Natural killer cell (primary cell): ENCODE measurements at regions not wholly inside any gene's neighbourhood (a gene's known extent, or its start where the extent isn't known, plus 50 kb on each side); places are given as distances from the start of the nearest gene placed in this dataset.

Source experiments
- ATAC-seq, 3 donors: fragments of 150-1000 bp in 2 of 3; fragments of 200-7000 bp in 1 of 3; cut with Tn5 transposase; 1 replicate in 1 of 3; 2 replicates in 2 of 3; pipeline ENCODE4 v1.10.0; 2021; ENCODE audit warnings: mild to moderate bottlenecking in 2 of 3, moderate library complexity in 2 of 3
- DNase-seq, 2 donors: peaks; one replicate each; pipeline versions ENCODE4 v3.0.0 to v3.0.0-alpha.2; 2013 to 2021; ENCODE audit warnings: mixed read lengths in 1 of 2
- H3K27ac ChIP-seq: one replicate; pipeline ENCODE4 v1.5.1; 2013; ENCODE audit warnings: mild to moderate bottlenecking, low read length
- H3K27me3 ChIP-seq: one replicate; pipeline ENCODE4 v1.6.1; 2013; ENCODE audit warnings: low read length; ENCODE audit not compliant: control insufficient read depth, insufficient read depth
- H3K36me3 ChIP-seq: one replicate; pipeline ENCODE4 v1.6.1; 2013; ENCODE audit warnings: low read length; ENCODE audit not compliant: control insufficient read depth, insufficient read depth
- H3K4me1 ChIP-seq: one replicate; pipeline ENCODE4 v1.6.1; 2013; ENCODE audit warnings: low read length; ENCODE audit not compliant: control insufficient read depth, insufficient read depth
- H3K4me3 ChIP-seq: one replicate; pipeline ENCODE4 v1.5.1; 2013; ENCODE audit warnings: low read length
- H3K9me3 ChIP-seq: one replicate; pipeline ENCODE4 v1.6.1; 2013; ENCODE audit warnings: low read length; ENCODE audit not compliant: control insufficient read depth, insufficient read depth
- H3K27ac Mint-ChIP-seq, 2 donors: one replicate each; pipeline ENCODE4 v1.8.0; 2022; ENCODE audit warnings: mild to moderate bottlenecking in 2 of 2, mixed read lengths in 2 of 2, moderate library complexity in 1 of 2
- H3K27me3 Mint-ChIP-seq, 2 donors: one replicate each; pipeline ENCODE4 v1.8.0; 2022; ENCODE audit warnings: low read depth in 2 of 2, mixed read lengths in 2 of 2
- H3K36me3 Mint-ChIP-seq: one replicate; pipeline ENCODE4 v1.8.0; 2022; ENCODE audit warnings: mixed read lengths
- H3K4me1 Mint-ChIP-seq, 2 donors: one replicate each; pipeline ENCODE4 v1.8.0; 2022; ENCODE audit warnings: mixed read lengths in 2 of 2
- H3K4me3 Mint-ChIP-seq: one replicate; pipeline ENCODE4 v1.8.0; 2022; ENCODE audit warnings: mild to moderate bottlenecking, moderate library complexity, mixed read lengths
- H3K9me3 Mint-ChIP-seq, 2 donors: one replicate each; pipeline ENCODE4 v1.8.0; 2022; ENCODE audit warnings: mixed read lengths in 2 of 2
- CTCF ChIP-seq: fragments of 200-600 bp; IDR thresholded peaks from one replicate; pipeline ENCODE4 v1.8.0; 2022; ENCODE audit warnings: antibody characterized with exemption
- WGBS: methylation state at CpG from one replicate; pipeline ENCODE4 v1.1.7; 2013; ENCODE audit warnings: missing lambda C conversion rate; ENCODE audit not compliant: insufficient coverage; 5-methylcytosine and 5-hydroxymethylcytosine counted together
- intact Hi-C: fragments of 100-400 bp; cut with micrococcal nuclease; formaldehyde crosslinking; loops from one replicate; pipeline ENCODE4 v1.14.2; 2022

GRCh38 chr7:26441611-26442277 is 150.1 kb downstream of the SNX10 start:
- no peaks in the 10 kb centered on the region for H3K9me3 ChIP-seq
- H3K27ac ChIP-seq: no peak overlapping the region
- no peak for DNase-seq
- H3K4me1 Mint-ChIP-seq: no peaks in the 10 kb centered on the region
- no peaks in the 10 kb centered on the region for H3K36me3 Mint-ChIP-seq
- H3K4me3 Mint-ChIP-seq: no peak overlapping the region
- no peak overlapping the region for H3K4me3 ChIP-seq
- H3K27me3 Mint-ChIP-seq: peaks cover 10 to 11% of the 10 kb centered on the region in 2 donors
- no peaks in the 10 kb centered on the region for H3K9me3 Mint-ChIP-seq
- no peak for ATAC-seq
- intact Hi-C loops: no loop called here
- no peak for TF ChIP-seq CTCF
- no peak overlapping the region for H3K27ac Mint-ChIP-seq
- 95% methylated on average over 7 of the region's 7 CpGs for WGBS
- H3K27me3 ChIP-seq: no peaks in the 10 kb centered on the region
- H3K4me1 ChIP-seq: no peaks in the 10 kb centered on the region
- H3K36me3 ChIP-seq: no peaks in the 10 kb centered on the region

- H3K4me3 Mint-ChIP-seq: no peak overlapping the region
- DNase-seq: no peak
- no peaks in the 10 kb centered on the region for H3K36me3 ChIP-seq
- H3K4me3 ChIP-seq: no peak overlapping the region
- H3K9me3 ChIP-seq: no peaks in the 10 kb centered on the region
- TF ChIP-seq CTCF: no peak
- H3K4me1 Mint-ChIP-seq: no peaks in the 10 kb centered on the region
- H3K27ac ChIP-seq: no peak overlapping the region
- intact Hi-C loops: no loop called here
- no peak overlapping the region for H3K27ac Mint-ChIP-seq
- WGBS: 95% methylated on average over 4 of the region's 4 CpGs
- no peaks in the 10 kb centered on the region for H3K9me3 Mint-ChIP-seq
- no peaks in the 10 kb centered on the region for H3K4me1 ChIP-seq
- H3K27me3 ChIP-seq: no peaks in the 10 kb centered on the region
- peaks cover 4 to 16% of the 10 kb centered on the region in 2 donors for H3K27me3 Mint-ChIP-seq
- no peak for ATAC-seq
- no peaks in the 10 kb centered on the region for H3K36me3 Mint-ChIP-seq
These were observed 151.3 kb downstream of the SNX10 start for GRCh38 chr7:26443006-26443405.

- H3K9me3 Mint-ChIP-seq: no peaks in the 10 kb centered on the region
- H3K4me3 ChIP-seq: no peak overlapping the region
- no peak for ATAC-seq
These were observed 152.1 kb downstream of the SNX10 start for GRCh38 chr7:26443751-26444150.

More at GRCh38 chr7:26443751-26444150, 152.1 kb downstream of the SNX10 start:
- 95% methylated on average over 4 of the region's 4 CpGs for WGBS
- DNase-seq: no peak
- no peak overlapping the region for H3K4me3 Mint-ChIP-seq
- H3K36me3 Mint-ChIP-seq: no peaks in the 10 kb centered on the region
- no peaks in the 10 kb centered on the region for H3K4me1 ChIP-seq
- no peaks in the 10 kb centered on the region for H3K9me3 ChIP-seq
- no peaks in the 10 kb centered on the region for H3K27me3 ChIP-seq
- H3K4me1 Mint-ChIP-seq: no peaks in the 10 kb centered on the region
- H3K27ac Mint-ChIP-seq: no peak overlapping the region
- intact Hi-C loops: no loop called here
- no peak for TF ChIP-seq CTCF
- no peaks in the 10 kb centered on the region for H3K36me3 ChIP-seq
- H3K27ac ChIP-seq: no peak overlapping the region
- peaks cover 7 to 22% of the 10 kb centered on the region in 2 donors for H3K27me3 Mint-ChIP-seq
